ENCODE measurements at regions not wholly inside any gene's neighbourhood (a gene's known extent, or its start where the extent isn't known, plus 50 kb on each side); places are given as distances from the start of the nearest gene placed in this dataset.

- Histone ChIP-seq H3K27ac (replicated peaks) (no peak overlapping the region), H3K4me3 (no peak overlapping the region), H3K36me3 (no peaks in the 10 kb centered on the region), H3K9me3 (replicated peaks) (no peaks in the 10 kb centered on the region), H3K27me3 (ENCODE audit: low read depth) (peaks cover 6% of the 10 kb centered on the region), H3K4me1 (no peaks in the 10 kb centered on the region)
- intact Hi-C loops (cut with micrococcal nuclease): no loop called here
- no peak for DNase-seq
- no peak for TF ChIP-seq CTCF (IDR thresholded peaks at IDR 0.05; ENCODE audit: borderline replicate concordance)
These were observed 683.5 kb upstream of the CCDC179 start for GRCh38 chr11:23543651-23544222.

GRCh38 chr11:23551706-23552105 lies 691.4 kb upstream of the CCDC179 start:
- no peak for TF ChIP-seq CTCF (IDR thresholded peaks at IDR 0.05; ENCODE audit: borderline replicate concordance)
- Histone ChIP-seq H3K4me3 (no peak overlapping the region), H3K9me3 (replicated peaks) (no peaks in the 10 kb centered on the region), H3K4me1 (no peaks in the 10 kb centered on the region), H3K27me3 (ENCODE audit: low read depth) (no peaks in the 10 kb centered on the region), H3K36me3 (no peaks in the 10 kb centered on the region), H3K27ac (replicated peaks) (no peak overlapping the region)
- intact Hi-C loops (cut with micrococcal nuclease): no loop called here
- DNase-seq: no peak

GRCh38 chr11:23554002-23554401 lies 693.7 kb upstream of the CCDC179 start:
- Histone ChIP-seq H3K4me1 (no peaks in the 10 kb centered on the region), H3K9me3 (replicated peaks) (no peaks in the 10 kb centered on the region), H3K27me3 (ENCODE audit: low read depth) (no peaks in the 10 kb centered on the region), H3K4me3 (no peak overlapping the region), H3K27ac (replicated peaks) (no peak overlapping the region), H3K36me3 (no peaks in the 10 kb centered on the region)
- no peak for DNase-seq
- intact Hi-C loops (cut with micrococcal nuclease): no loop called here
- no peak for TF ChIP-seq CTCF (IDR thresholded peaks at IDR 0.05; ENCODE audit: borderline replicate concordance)

GRCh38 chr11:23555085-23555484 lies 694.8 kb upstream of the CCDC179 start:
- TF ChIP-seq CTCF (IDR thresholded peaks at IDR 0.05; ENCODE audit: borderline replicate concordance): no peak
- no peak for DNase-seq
- no peaks in the 10 kb centered on the region for H3K9me3 ChIP-seq (replicated peaks)
- no peaks in the 10 kb centered on the region for H3K27me3 ChIP-seq (ENCODE audit: low read depth)
- no peak overlapping the region for H3K27ac ChIP-seq (replicated peaks)
- no peak overlapping the region for H3K4me3 ChIP-seq
- H3K36me3 ChIP-seq: no peaks in the 10 kb centered on the region
- intact Hi-C loops (cut with micrococcal nuclease): no loop called here
- no peaks in the 10 kb centered on the region for H3K4me1 ChIP-seq

GRCh38 chr11:23556163-23556750 lies 696.0 kb upstream of the CCDC179 start:
- H3K27ac ChIP-seq (replicated peaks): no peak overlapping the region
- H3K4me1 ChIP-seq: no peaks in the 10 kb centered on the region
- TF ChIP-seq CTCF (IDR thresholded peaks at IDR 0.05; ENCODE audit: borderline replicate concordance): no peak
- no peak overlapping the region for H3K4me3 ChIP-seq
- DNase-seq: no peak
- H3K36me3 ChIP-seq: no peaks in the 10 kb centered on the region
- intact Hi-C loops (cut with micrococcal nuclease): no loop called here
- no peaks in the 10 kb centered on the region for H3K27me3 ChIP-seq (ENCODE audit: low read depth)
- no peaks in the 10 kb centered on the region for H3K9me3 ChIP-seq (replicated peaks)
